ENCODE measurements at regions not wholly inside any gene's neighbourhood (a gene's known extent, or its start where the extent isn't known, plus 50 kb on each side); places are given as distances from the start of the nearest gene placed in this dataset.

DNA sequence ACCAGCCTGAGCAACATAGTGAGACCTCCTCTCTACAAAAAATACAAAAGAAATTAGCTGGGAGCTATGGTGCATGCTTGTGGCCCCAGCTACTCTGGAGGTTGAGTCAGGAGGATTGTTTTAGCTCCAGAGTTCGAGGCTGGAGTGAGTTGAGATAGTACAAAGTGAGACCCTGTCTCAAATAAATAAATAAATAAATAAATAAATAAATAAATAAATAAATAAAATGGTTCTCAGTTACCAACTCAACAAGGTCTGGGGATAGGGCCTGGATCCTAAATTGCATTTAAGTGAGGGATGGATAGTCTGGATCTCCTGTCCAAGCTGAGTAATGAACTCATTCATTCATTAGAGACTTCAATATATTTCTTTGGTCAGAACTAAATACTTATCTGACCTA lies 115.7 kb upstream of the IL1RAPL2 start:
- no peaks in the 10 kb centered on the region for H3K4me1 ChIP-seq (ENCODE audit: control insufficient read depth in 1 of 2, insufficient read depth in 2 of 2, low read length in 2 of 2)
- WGBS, 2 donors: 35 to 71% methylated on average over 1 of the region's 1 CpG
- intact Hi-C loops (cut with DNase I): no loop called here
- no peaks in the 10 kb centered on the region for H3K36me3 ChIP-seq (ENCODE audit: control insufficient read depth in 1 of 2, insufficient read depth in 2 of 2, low read length in 1 of 2)
- H3K27me3 ChIP-seq (ENCODE audit: control insufficient read depth in 1 of 2, insufficient read depth in 2 of 2, low read length in 1 of 2): no peaks in the 10 kb centered on the region
- DNase-seq (no peak), ATAC-seq (ENCODE audit: low FRiP score) (no peak)
- no peak overlapping the region for H3K4me3 ChIP-seq (ENCODE audit: low read length in 2 of 2)
- H3K9me3 ChIP-seq (ENCODE audit: control insufficient read depth, low read length): no peaks in the 10 kb centered on the region
- H3K27ac ChIP-seq (ENCODE audit: low read depth in 1 of 2, low read length in 2 of 2): no peak overlapping the region

DNA sequence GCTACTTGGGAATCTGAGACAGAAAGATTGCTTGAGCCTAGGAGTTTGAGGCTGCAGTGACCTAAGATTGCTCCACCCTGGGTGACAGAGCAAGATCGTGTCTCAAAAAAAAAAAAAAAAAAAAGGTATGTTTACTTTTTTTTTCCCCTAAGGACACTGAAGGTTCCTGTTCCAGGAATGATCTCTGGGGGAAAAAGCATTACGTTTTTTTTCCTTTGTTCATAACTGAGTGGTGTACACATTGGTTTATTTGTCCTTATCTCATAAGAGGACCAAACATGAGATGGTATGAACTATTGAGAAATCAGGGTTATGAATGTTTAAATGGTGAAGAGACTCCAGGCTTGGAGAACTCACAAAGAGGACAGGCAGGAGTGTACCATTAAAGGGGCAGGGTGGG lies 120.4 kb upstream of the IL1RAPL2 start:
- Histone ChIP-seq H3K4me1 (ENCODE audit: control insufficient read depth in 1 of 2, insufficient read depth in 2 of 2, low read length in 2 of 2) (no peaks in the 10 kb centered on the region), H3K27ac (ENCODE audit: low read depth in 1 of 2, low read length in 2 of 2) (no peak overlapping the region), H3K4me3 (ENCODE audit: low read length in 2 of 2) (no peak overlapping the region), H3K9me3 (ENCODE audit: control insufficient read depth, low read length) (no peaks in the 10 kb centered on the region), H3K27me3 (ENCODE audit: control insufficient read depth in 1 of 2, insufficient read depth in 2 of 2, low read length in 1 of 2) (no peaks in the 10 kb centered on the region), H3K36me3 (ENCODE audit: control insufficient read depth in 1 of 2, insufficient read depth in 2 of 2, low read length in 1 of 2) (no peaks in the 10 kb centered on the region)
- WGBS, 2 donors: 48 to 61% methylated on average over 2 of the region's 2 CpGs
- no peak for ATAC-seq (ENCODE audit: low FRiP score)
- DNase-seq: no peak
- intact Hi-C loops (cut with DNase I): no loop called here

DNA sequence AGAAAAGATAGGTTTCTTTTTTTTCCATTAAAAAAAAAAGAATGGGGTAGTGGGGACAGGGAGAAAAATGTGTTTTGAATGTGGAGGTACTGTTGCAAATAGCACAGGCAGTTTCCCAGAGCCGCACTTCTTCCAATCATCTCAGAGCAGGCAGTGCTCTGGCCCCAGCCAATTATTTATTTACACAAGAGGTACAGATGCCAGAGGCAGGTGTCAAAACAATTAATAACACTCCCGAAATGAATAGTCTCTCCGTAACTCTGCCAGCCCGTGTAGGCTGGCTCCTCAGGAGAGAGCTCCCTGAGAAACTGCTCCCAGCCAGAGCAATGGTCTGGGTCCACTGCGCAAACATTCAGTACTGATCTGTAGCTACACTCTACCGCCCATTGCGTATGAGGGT lies 130.8 kb upstream of the IL1RAPL2 start:
- no peak overlapping the region for H3K4me3 ChIP-seq (ENCODE audit: low read length in 2 of 2)
- no peak for DNase-seq
- WGBS, 2 donors: 34 to 47% methylated on average over 7 of the region's 7 CpGs
- H3K27ac ChIP-seq (ENCODE audit: low read depth in 1 of 2, low read length in 2 of 2): no peak overlapping the region
- no peak for ATAC-seq (ENCODE audit: low FRiP score)
- H3K27me3 ChIP-seq (ENCODE audit: control insufficient read depth in 1 of 2, insufficient read depth in 2 of 2, low read length in 1 of 2): no peaks in the 10 kb centered on the region
- H3K9me3 ChIP-seq (ENCODE audit: control insufficient read depth, low read length): no peaks in the 10 kb centered on the region
- intact Hi-C loops (cut with DNase I): loop anchor here in 1 of 2 donors (10.0 kb wide), 1 partner anchor 60 kb away; no protein-coding TSS in a partner anchor
- no peaks in the 10 kb centered on the region for H3K4me1 ChIP-seq (ENCODE audit: control insufficient read depth in 1 of 2, insufficient read depth in 2 of 2, low read length in 2 of 2)
- H3K36me3 ChIP-seq (ENCODE audit: control insufficient read depth in 1 of 2, insufficient read depth in 2 of 2, low read length in 1 of 2): no peaks in the 10 kb centered on the region

DNA sequence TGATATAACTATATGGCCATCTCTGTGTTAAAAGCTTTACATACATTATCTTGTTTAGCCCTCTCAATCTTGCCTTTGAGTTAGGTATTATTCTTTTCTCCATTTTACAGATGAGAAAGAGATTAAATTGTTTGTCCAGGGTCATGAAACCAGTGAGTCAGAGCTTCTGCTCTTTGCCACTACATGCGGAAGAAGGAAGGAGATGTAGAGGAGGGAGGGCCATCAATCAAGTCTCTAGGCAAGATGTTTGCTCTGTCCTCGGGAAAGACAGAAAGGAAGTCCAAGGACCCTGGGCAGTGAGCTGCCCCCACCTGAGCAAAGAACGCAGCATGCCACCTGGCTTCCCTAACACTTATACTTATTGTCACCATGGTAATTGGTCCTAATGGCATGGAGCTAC lies 133.7 kb upstream of the IL1RAPL2 start:
- H3K9me3 ChIP-seq (ENCODE audit: control insufficient read depth, low read length): no peaks in the 10 kb centered on the region
- DNase-seq: no peak
- 30 to 40% methylated on average over 3 of the region's 3 CpGs for WGBS, 2 donors
- no peak for ATAC-seq (ENCODE audit: low FRiP score)
- H3K36me3 ChIP-seq (ENCODE audit: control insufficient read depth in 1 of 2, insufficient read depth in 2 of 2, low read length in 1 of 2): no peaks in the 10 kb centered on the region
- intact Hi-C loops (cut with DNase I): loop anchor here in 1 of 2 donors (10.0 kb wide), 1 partner anchor 62 kb away; no protein-coding TSS in a partner anchor
- H3K4me1 ChIP-seq (ENCODE audit: control insufficient read depth in 1 of 2, insufficient read depth in 2 of 2, low read length in 2 of 2): no peaks in the 10 kb centered on the region
- H3K4me3 ChIP-seq (ENCODE audit: low read length in 2 of 2): no peak overlapping the region
- no peaks in the 10 kb centered on the region for H3K27me3 ChIP-seq (ENCODE audit: control insufficient read depth in 1 of 2, insufficient read depth in 2 of 2, low read length in 1 of 2)
- no peak overlapping the region for H3K27ac ChIP-seq (ENCODE audit: low read depth in 1 of 2, low read length in 2 of 2)

DNA sequence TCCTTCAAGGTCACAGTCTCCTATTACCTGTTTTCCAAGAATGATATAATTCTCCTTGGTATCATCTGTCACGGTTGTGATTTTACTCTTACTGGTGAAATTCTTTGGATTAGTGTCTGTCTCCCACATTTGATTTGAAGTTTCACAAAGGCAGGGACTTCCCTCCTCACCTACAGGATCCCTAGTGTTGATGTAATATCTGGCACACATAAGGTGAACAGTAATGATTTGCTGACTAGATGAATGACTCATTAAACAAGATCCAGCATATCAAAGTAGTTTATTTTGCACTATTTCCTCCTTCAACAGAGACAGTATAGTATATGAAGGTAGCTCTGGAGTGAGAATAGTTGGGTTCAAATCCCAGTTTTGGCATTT lies 135.3 kb upstream of the IL1RAPL2 start:
- no peak overlapping the region for H3K27ac ChIP-seq (ENCODE audit: low read depth in 1 of 2, low read length in 2 of 2)
- intact Hi-C loops (cut with DNase I): loop anchor here in 1 of 2 donors (10.0 kb wide), 1 partner anchor 64 kb away; no protein-coding TSS in a partner anchor
- ATAC-seq (ENCODE audit: low FRiP score) (no peak), DNase-seq (no peak)
- 38 to 45% methylated on average over 1 of the region's 1 CpG for WGBS, 2 donors
- H3K36me3 ChIP-seq (ENCODE audit: control insufficient read depth in 1 of 2, insufficient read depth in 2 of 2, low read length in 1 of 2): no peaks in the 10 kb centered on the region
- H3K27me3 ChIP-seq (ENCODE audit: control insufficient read depth in 1 of 2, insufficient read depth in 2 of 2, low read length in 1 of 2): no peaks in the 10 kb centered on the region
- H3K9me3 ChIP-seq (ENCODE audit: control insufficient read depth, low read length): no peaks in the 10 kb centered on the region
- H3K4me3 ChIP-seq (ENCODE audit: low read length in 2 of 2): no peak overlapping the region
- H3K4me1 ChIP-seq (ENCODE audit: control insufficient read depth in 1 of 2, insufficient read depth in 2 of 2, low read length in 2 of 2): no peaks in the 10 kb centered on the region

DNA sequence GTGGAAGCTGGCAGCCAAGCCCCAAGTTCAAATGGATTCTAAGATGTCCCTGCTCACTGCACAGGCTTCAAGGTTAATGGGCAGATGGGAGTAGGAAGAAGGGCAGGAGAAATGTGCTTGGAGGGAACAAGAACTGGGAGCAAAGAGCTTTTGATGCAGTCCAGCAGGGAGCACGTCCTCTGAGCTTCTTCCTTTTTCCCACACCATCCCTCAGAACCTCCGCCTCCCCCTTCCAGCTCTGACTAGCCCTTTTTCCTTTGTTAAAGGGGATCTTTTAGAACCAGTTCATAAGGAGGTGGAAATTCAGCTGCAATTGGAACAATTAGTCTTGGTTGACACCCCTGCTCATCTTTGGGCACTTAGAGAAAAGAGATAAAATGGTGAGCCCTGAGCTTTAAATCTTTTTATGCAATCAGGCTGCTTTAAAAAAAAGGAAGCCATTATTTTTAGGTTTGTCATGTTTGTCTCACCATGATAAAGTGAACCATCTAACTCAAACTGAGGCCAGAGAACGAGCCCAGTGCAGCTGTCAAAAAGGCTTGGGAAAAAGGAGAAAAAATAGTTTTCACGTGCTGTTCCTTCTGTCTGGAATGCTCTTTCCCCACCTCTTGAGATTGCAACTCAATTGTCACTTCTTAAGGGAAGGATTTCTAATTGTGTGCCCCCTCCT lies 135.8 kb upstream of the IL1RAPL2 start:
- WGBS, 2 donors: 10 to 13% methylated on average over 4 of the region's 4 CpGs
- Histone ChIP-seq H3K27ac (ENCODE audit: low read depth in 1 of 2, low read length in 2 of 2) (no peak overlapping the region), H3K27me3 (ENCODE audit: control insufficient read depth in 1 of 2, insufficient read depth in 2 of 2, low read length in 1 of 2) (no peaks in the 10 kb centered on the region), H3K36me3 (ENCODE audit: control insufficient read depth in 1 of 2, insufficient read depth in 2 of 2, low read length in 1 of 2) (no peaks in the 10 kb centered on the region), H3K4me1 (ENCODE audit: control insufficient read depth in 1 of 2, insufficient read depth in 2 of 2, low read length in 2 of 2) (no peaks in the 10 kb centered on the region), H3K4me3 (ENCODE audit: low read length in 2 of 2) (no peak overlapping the region), H3K9me3 (ENCODE audit: control insufficient read depth, low read length) (no peaks in the 10 kb centered on the region)
- intact Hi-C loops (cut with DNase I): loop anchor here in 1 of 2 donors (10.0 kb wide), 1 partner anchor 65 kb away; no protein-coding TSS in a partner anchor
- DNase-seq: no peak
- ATAC-seq (ENCODE audit: low FRiP score): no peak

DNA sequence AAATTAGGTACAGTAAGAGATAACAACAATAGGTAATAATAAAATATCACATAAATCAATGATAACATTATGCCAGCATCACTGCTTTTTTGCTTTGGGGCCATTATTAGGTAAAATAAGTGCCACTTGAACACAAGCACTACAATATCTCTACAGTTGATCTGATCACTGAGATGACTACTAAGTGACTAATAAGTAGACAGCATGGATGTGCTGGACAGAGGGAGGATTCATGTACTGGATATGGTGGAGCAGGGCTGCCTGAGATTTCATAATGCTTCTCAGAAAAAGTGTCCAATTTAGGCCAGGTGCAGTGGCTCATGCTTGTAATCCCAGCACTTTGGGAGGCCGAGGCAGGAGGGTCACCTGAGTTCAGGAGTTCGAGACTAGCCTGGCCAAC lies 137.8 kb upstream of the IL1RAPL2 start:
- DNase-seq (no peak), ATAC-seq (ENCODE audit: low FRiP score) (no peak)
- no peak overlapping the region for H3K4me3 ChIP-seq (ENCODE audit: low read length in 2 of 2)
- WGBS, 2 donors: 76 to 84% methylated on average over 2 of the region's 2 CpGs
- no peaks in the 10 kb centered on the region for H3K36me3 ChIP-seq (ENCODE audit: control insufficient read depth in 1 of 2, insufficient read depth in 2 of 2, low read length in 1 of 2)
- H3K9me3 ChIP-seq (ENCODE audit: control insufficient read depth, low read length): no peaks in the 10 kb centered on the region
- no peaks in the 10 kb centered on the region for H3K27me3 ChIP-seq (ENCODE audit: control insufficient read depth in 1 of 2, insufficient read depth in 2 of 2, low read length in 1 of 2)
- H3K27ac ChIP-seq (ENCODE audit: low read depth in 1 of 2, low read length in 2 of 2): no peak overlapping the region
- no peaks in the 10 kb centered on the region for H3K4me1 ChIP-seq (ENCODE audit: control insufficient read depth in 1 of 2, insufficient read depth in 2 of 2, low read length in 2 of 2)
- intact Hi-C loops (cut with DNase I): no loop called here

DNA sequence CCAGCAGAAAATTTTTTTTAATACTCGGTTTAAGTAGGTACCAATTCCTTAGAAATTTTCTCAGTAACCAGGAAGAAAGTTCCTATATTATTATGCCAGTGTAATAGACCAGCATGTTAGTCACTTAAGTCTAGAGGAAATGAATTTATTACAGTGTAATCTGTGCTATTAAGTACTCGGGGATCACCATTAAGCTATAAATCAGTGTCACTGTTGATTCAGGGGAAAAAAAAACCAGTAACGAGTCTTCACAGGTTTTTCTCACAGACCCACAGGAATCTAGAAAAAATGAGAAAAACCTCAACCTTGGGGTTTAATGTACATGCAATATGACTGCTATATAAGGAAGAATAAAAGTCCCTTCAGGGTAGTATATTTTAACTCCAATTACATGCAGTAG lies 138.3 kb upstream of the IL1RAPL2 start:
- DNase-seq: no peak
- Histone ChIP-seq H3K4me3 (ENCODE audit: low read length in 2 of 2) (no peak overlapping the region), H3K4me1 (ENCODE audit: control insufficient read depth in 1 of 2, insufficient read depth in 2 of 2, low read length in 2 of 2) (no peaks in the 10 kb centered on the region), H3K36me3 (ENCODE audit: control insufficient read depth in 1 of 2, insufficient read depth in 2 of 2, low read length in 1 of 2) (no peaks in the 10 kb centered on the region), H3K9me3 (ENCODE audit: control insufficient read depth, low read length) (no peaks in the 10 kb centered on the region), H3K27me3 (ENCODE audit: control insufficient read depth in 1 of 2, insufficient read depth in 2 of 2, low read length in 1 of 2) (no peaks in the 10 kb centered on the region), H3K27ac (ENCODE audit: low read depth in 1 of 2, low read length in 2 of 2) (no peak overlapping the region)
- ATAC-seq (ENCODE audit: low FRiP score): no peak
- intact Hi-C loops (cut with DNase I): no loop called here
- WGBS, 2 donors: 50 to 61% methylated on average over 3 of the region's 3 CpGs

DNA sequence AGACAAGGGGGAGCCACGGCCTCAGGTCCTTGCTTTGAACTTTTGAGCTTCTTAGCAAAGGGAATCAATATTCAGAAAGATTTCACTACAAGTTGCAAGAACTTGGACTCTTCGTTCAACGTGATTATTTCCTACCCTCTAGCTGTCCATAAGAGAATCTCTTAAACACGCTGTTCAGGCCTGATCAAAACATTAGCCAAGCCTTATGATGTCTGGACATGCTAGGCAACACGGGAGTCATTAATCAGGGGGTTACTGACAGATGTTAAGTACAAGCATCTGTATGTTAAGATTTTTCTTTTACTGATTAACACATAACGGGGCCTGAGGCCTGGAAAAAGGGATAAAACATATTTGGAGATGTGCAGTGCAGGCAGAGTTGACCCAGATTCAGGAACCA lies 138.9 kb upstream of the IL1RAPL2 start:
- no peaks in the 10 kb centered on the region for H3K9me3 ChIP-seq (ENCODE audit: control insufficient read depth, low read length)
- ATAC-seq (ENCODE audit: low FRiP score): no peak

More for the DNA sequence above, 138.9 kb upstream of the IL1RAPL2 start:
- Histone ChIP-seq H3K4me3 (ENCODE audit: low read length in 2 of 2) (no peak overlapping the region), H3K27me3 (ENCODE audit: control insufficient read depth in 1 of 2, insufficient read depth in 2 of 2, low read length in 1 of 2) (no peaks in the 10 kb centered on the region), H3K4me1 (ENCODE audit: control insufficient read depth in 1 of 2, insufficient read depth in 2 of 2, low read length in 2 of 2) (no peaks in the 10 kb centered on the region), H3K27ac (ENCODE audit: low read depth in 1 of 2, low read length in 2 of 2) (no peak overlapping the region), H3K36me3 (ENCODE audit: control insufficient read depth in 1 of 2, insufficient read depth in 2 of 2, low read length in 1 of 2) (no peaks in the 10 kb centered on the region)
- intact Hi-C loops (cut with DNase I): no loop called here
- DNase-seq: no peak
- WGBS, 2 donors: 42 to 51% methylated on average over 6 of the region's 6 CpGs

Measured in aorta (tissue), 5 donors.